H7 (cell line): ENCODE measurements at regions not wholly inside any gene's neighbourhood (a gene's known extent, or its start where the extent isn't known, plus 50 kb on each side); places are given as distances from the start of the nearest gene placed in this dataset.
"Not testable (repeated sequence)": the region's sequence is repeated elsewhere in the genome, so short reads cannot be mapped to it uniquely, and the experiment has no call there.

Source experiments
- DNase-seq: peaks from one replicate; pipeline ENCODE4 v3.0.0; 2012
- H3K27me3 ChIP-seq: 2 replicates; pipeline ENCODE4 v1.6.0; 2011; ENCODE audit warnings: mild to moderate bottlenecking, low read length; ENCODE audit not compliant: control insufficient read depth, insufficient read depth
- H3K36me3 ChIP-seq: replicated peaks from 2 replicates; pipeline ENCODE4 v1.5.1; 2011; ENCODE audit warnings: low read length; ENCODE audit not compliant: control insufficient read depth, insufficient read depth
- H3K4me3 ChIP-seq: 2 replicates; pipeline ENCODE4 v1.5.1; 2011; ENCODE audit warnings: low read depth, mild to moderate bottlenecking, control low read depth, low read length, moderate library complexity; ENCODE audit not compliant: insufficient read depth

DNA sequence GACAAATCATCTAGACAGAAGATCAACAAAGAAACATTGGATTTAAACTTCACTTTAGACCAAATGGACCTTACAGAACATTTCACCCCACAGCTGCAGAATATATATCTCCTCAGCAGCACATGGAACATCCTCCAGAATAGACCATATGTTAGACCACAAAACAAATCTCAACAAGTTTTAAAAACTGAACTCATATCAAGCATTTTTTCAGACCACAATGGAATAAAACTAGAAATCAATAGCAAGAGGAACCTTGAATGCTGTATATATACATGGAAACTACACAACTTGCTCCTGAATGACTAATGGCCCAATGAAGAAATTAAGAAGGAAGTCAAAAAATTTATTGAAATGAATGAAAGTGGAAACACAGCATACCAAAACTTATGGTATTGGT is 157.7 kb downstream of the MTERF1 start:
- no peaks in the 10 kb centered on the region for H3K36me3 ChIP-seq
- DNase-seq = no peak
- H3K4me3 ChIP-seq = no peak overlapping the region
- no peaks in the 10 kb centered on the region for H3K27me3 ChIP-seq

DNA sequence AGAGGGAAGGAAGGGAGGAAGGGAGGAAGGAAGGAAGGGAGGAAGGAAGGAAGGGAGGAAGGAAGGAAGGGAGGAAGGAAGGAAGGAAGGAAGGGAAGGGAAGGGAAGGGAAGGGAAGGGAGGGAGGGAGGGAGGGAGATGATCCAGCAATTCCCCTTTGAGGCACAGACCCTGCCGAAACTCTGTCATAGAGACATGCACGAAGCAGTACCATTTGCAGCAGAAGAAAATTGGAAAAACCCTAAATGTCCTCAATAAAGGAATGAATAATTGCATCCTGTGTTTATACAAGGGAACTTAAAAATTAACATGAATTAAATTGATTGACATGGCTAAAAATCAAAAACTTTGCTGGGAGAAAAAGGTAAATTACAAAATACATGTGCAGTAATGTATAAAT is 151.5 kb downstream of the MTERF1 start:
- not testable (repeated sequence) for H3K27me3 ChIP-seq, DNase-seq, H3K36me3 ChIP-seq, H3K4me3 ChIP-seq

DNA sequence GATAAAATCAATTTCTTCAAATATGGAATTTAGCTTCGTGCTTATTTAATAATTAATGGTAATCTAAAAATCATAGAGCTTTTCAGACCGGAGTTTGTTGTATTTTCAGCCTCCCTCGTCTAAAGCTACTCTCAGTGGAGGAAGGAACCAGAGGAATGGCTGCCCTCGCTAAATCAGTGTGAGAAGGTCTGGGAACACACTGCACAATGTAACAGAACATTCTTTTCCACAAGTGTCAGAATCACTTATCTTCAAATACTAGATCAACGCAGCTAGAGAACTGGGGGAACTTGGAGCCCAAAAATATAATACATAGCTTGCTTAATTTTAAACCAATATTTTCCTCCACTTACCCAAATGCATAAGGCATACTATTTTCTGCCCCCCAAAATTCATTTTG is 148.5 kb downstream of the MTERF1 start:
- no peak overlapping the region for H3K4me3 ChIP-seq
- H3K36me3 ChIP-seq = no peaks in the 10 kb centered on the region
- no peak for DNase-seq
- H3K27me3 ChIP-seq = no peaks in the 10 kb centered on the region

DNA sequence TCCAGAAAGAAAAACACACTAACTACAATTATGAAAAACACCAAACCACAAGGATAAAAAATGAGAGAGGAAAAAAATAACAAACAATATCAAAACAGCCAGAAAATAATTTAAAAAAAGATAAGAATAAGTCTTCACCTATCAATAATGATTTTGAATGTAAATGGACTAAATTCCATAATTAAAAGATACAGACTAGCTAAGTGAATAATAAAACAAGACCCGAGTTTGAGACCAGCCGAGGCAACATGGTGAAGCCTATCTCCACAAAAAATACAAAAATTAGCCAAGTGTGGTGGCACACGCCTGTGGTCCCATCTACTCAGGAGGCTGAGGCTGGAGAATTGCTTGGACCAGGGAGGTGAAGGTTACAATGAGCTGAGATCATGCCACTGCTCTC is 131.1 kb downstream of the MTERF1 start:
- Histone ChIP-seq H3K36me3 (no peaks in the 10 kb centered on the region), H3K27me3 (no peaks in the 10 kb centered on the region), H3K4me3 (no peak overlapping the region)
- DNase-seq = no peak

DNA sequence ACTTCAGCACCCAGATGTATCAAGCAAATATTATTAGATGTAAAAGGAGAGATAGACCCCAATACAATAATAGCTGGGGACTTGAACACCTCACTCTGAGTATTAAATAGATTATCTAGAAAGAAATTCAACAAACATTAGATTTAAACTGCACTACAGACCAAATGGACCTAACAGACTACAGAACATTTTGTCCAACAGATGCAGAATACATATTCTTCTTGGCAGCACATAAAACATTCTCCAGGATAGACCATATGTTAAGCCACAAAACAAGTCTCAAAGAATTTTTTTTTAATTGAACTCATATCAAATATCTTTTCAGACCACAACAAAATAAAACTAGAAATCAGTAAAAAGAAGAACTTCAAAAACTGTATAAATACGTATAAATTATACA is 130.4 kb downstream of the MTERF1 start:
- H3K36me3 ChIP-seq = no peaks in the 10 kb centered on the region
- no peak overlapping the region for H3K4me3 ChIP-seq
- DNase-seq = no peak
- no peaks in the 10 kb centered on the region for H3K27me3 ChIP-seq

DNA sequence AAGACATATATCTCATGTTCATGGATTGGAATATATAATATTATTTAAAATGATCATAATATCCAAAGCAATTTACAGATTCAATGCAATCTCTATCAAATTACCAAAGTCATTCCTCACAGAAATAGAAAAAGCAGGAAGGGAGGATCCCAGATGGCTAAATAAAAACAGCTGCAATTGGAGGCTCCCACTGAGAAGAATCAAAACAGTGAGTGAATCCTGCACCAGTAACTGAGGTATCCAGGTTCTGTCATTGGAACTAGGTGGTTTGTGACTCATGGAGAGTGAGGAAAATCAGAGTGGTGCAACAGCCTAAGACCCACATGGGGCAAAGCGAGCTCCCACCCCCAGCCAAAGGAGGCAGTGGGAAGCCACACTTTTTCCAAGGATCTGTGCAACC is 128.4 kb downstream of the MTERF1 start:
- no peaks in the 10 kb centered on the region for H3K27me3 ChIP-seq
- no peak overlapping the region for H3K4me3 ChIP-seq
- H3K36me3 ChIP-seq = no peaks in the 10 kb centered on the region
- no peak for DNase-seq

DNA sequence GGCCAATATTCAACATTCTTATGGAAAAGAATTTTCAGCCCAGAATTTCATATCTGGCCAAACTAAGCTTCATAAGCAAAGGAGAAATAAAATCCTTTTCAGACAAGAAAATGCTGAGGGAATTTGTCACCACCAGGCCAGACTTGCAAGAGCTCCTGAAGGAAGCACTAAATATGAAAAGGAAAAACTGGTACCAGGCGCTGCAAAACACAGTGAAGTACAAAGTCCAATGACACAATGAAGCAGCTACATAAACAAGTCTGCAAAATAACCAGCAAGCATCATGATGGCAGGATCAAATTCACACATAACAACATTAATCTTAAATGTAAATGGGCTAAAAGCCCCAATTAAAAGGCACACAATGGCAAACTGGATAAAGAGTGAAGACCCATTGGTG is 126.2 kb downstream of the MTERF1 start:
- not testable (repeated sequence) for H3K36me3 ChIP-seq, H3K27me3 ChIP-seq, H3K4me3 ChIP-seq, DNase-seq

DNA sequence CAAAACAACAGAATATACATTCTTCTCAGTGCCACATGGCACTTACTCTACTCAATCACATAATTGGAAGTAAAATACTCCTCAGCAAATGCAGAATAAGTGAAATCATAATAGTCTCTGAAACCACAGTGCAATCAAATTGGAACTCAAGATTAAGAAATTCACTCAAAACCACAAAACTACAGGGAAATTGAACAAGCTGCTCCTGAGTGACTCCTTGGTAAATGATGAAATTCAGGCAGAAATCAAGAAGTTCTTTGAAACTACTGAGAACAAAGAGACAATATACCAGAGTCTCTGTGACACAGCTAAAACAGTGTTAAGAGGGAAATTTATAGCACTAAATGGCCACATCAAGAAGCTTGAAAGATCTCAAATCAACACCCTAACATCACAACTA is 125.4 kb downstream of the MTERF1 start:
- H3K27me3 ChIP-seq, DNase-seq, H3K36me3 ChIP-seq, H3K4me3 ChIP-seq: not testable (repeated sequence)

DNA sequence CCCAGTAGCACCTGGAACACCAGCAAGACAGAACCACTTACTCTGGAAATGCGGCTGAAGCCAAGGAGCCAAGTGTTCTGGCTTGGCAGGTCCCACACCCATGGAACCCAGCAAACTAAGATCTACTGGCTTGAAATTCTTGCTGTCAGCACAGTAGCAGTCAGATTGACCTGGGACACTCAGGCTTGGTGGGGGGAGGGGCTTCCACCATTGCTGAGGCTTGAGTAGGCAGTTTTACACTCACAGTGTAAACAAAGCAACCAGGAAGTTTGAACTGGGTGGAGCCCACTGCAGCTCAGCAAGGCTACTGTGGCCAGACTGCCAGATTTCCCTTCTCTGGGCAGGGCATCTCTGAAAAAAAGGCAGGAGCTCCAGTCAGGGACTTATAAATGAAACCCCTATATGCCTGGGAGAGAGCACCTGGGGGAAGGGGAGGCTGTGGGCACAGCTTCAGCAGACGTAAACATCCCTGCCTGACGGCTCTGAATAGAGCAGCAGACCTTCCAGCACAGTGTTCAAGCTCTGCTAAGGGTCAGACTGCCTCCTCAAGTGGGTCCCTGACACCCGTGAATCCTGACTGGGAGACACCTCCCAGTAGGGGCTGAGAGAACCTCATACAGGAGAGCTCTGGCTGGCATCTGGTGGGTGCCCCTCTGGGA is 121.2 kb downstream of the MTERF1 start:
- Histone ChIP-seq H3K36me3 (no peaks in the 10 kb centered on the region), H3K4me3 (no peak overlapping the region), H3K27me3 (no peaks in the 10 kb centered on the region)
- DNase-seq = no peak

DNA sequence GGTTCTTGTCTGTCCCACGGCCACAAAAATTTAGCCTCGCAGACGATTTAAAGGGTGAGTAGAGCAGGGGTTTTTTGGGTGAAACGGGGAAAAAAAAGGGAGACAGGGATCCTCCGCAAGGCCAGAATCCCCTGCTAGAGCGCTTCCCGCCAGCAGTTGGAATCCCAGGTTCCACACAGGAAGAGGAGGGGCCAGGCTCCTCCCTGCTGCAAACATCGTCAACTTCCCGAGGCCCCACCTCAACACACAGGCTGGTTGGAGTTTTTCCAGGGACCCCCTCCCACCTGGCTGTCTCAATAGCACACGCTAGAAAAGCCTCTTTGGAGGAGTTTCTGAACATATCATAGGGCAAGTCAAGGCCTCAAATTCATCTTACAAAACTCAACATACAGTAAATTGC is 112.7 kb downstream of the MTERF1 start:
- no peak for DNase-seq
- no peaks in the 10 kb centered on the region for H3K36me3 ChIP-seq
- no peak overlapping the region for H3K4me3 ChIP-seq
- H3K27me3 ChIP-seq = no peaks in the 10 kb centered on the region

DNA sequence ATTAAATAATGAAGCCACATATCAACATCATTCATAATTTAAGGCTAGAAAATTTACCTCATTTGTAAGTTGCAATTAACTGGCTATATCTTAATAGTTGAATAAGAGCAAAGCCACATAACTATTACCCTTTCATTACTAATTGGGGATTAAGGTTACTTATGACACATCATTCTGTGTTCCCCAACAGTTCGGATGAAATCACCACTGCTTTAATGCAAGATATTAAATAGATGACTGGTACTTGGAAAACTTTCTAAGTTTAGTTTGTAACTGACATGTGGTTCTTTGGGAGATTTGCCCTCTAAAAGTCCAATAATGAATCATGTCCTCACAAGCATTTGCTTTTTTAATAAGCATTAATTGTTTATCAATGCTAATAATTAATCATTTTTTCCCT is 109.1 kb downstream of the MTERF1 start:
- Histone ChIP-seq H3K4me3 (no peak overlapping the region), H3K36me3 (no peaks in the 10 kb centered on the region), H3K27me3 (no peaks in the 10 kb centered on the region)
- DNase-seq = no peak

DNA sequence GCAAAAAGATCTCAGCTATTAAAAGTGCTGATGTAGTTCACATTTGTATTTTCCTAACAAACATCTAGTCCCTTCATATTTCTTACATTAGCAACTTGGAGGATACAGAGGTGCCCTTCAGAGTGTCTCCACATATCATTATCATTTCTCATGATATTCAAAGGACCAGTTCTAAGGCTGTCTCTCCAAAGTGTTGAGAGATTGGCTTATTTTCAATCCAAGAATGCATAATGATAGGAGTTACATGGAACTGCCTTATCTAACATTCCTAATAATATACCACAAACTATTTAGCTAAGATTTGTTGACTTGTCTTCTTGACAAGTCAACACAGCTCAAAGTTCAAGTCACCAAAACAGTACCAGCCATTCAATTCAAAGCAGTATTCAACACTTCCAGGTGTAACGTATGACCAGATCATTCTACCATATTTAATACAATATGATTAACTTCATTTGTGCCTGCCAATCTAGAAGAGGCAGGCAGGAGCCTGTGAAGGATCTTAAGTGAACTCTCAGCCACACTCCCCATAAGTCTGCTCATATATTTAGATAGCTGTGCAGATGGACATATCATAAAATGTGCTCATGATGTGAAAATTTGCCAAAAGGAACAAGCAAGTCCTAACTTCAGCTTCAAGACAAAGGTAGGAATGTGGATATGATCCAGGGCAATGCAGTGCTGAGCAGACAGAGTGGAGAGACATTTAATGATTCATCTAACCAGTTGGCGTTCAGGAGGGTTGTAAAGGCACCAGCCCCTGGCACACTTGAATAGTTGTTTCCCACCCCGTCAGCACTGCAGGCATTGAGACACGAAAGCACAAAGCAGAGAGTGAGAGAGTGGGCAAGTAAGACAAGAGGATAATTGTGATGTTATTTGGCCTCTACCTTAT is 108.3 kb downstream of the MTERF1 start:
- no peaks in the 10 kb centered on the region for H3K36me3 ChIP-seq
- DNase-seq = no peak
- H3K4me3 ChIP-seq = no peak overlapping the region
- H3K27me3 ChIP-seq = no peaks in the 10 kb centered on the region

DNA sequence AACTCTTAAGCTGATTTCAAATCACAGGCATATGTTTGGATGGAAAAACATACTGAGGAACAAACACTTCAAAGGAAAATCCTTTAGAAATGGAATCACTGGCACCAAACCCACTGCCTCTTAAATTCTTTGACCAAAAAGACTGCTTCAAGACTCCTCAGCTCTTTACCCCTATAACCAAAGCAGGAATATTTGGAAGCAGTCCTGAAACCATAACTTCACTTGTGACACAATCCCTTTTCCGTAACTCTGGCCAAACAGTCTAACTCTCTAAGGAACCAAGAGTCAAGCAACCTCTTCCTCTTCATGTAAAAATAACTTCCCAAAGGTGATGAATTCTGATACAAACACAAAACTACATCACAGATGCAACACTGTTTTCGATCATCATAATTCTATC is 104.3 kb downstream of the MTERF1 start:
- no peaks in the 10 kb centered on the region for H3K36me3 ChIP-seq
- DNase-seq = no peak
- no peaks in the 10 kb centered on the region for H3K27me3 ChIP-seq
- H3K4me3 ChIP-seq = no peak overlapping the region

DNA sequence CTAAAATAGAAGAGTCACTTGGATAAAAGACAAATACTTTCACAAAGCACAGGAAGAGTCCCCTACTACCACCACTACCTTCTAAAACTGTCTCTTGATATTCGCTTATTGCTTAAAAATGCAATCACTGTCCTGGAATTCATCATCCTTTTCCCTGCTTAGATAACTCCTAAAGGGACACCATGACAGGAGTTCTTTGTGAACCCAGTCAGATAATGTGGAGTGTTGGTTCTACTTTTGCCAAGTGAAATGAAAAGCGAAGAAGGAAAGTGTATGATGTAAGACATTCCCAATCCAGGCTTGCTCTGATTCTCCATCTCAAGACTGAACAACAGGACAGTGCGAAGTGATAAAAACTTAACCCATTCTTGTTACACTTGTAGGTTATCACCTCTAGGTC is 103.0 kb downstream of the MTERF1 start:
- no peak overlapping the region for H3K4me3 ChIP-seq
- H3K36me3 ChIP-seq = no peaks in the 10 kb centered on the region
- no peak for DNase-seq
- no peaks in the 10 kb centered on the region for H3K27me3 ChIP-seq

DNA sequence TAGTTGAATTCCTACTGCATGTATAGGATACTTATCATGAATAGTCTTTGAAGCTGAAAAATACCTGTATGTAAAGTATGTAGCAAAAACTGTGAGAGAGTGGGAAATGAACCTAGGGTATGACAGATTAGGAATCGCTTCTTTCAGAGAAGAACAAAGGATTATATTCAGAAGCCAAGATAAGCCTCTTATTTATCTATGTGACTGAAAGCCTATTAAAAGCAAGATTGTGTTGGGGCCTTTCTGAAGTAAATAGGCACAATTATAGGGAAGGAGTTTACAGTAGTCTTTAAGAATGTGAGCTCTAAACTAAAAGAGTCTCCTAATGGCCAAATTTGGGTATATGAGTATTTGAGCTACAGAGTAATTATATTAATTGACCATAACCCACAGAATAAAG is 102.1 kb downstream of the MTERF1 start:
- Histone ChIP-seq H3K4me3 (no peak overlapping the region), H3K36me3 (no peaks in the 10 kb centered on the region), H3K27me3 (no peaks in the 10 kb centered on the region)
- no peak for DNase-seq
